GM19438 (cell line): ENCODE measurements at regions not wholly inside any gene's neighbourhood (a gene's known extent, or its start where the extent isn't known, plus 50 kb on each side); places are given as distances from the start of the nearest gene placed in this dataset.
"Not testable (repeated sequence)": the region's sequence is repeated elsewhere in the genome, so short reads cannot be mapped to it uniquely, and the experiment has no call there.

ENCODE experiments used
- ATAC-seq: cut with Tn5 transposase; IDR thresholded peaks from one replicate; pipeline ENCODE4 v1.9.1; 2021; ENCODE audit warnings: low read depth; ENCODE audit not compliant: unreplicated experiment

DNA sequence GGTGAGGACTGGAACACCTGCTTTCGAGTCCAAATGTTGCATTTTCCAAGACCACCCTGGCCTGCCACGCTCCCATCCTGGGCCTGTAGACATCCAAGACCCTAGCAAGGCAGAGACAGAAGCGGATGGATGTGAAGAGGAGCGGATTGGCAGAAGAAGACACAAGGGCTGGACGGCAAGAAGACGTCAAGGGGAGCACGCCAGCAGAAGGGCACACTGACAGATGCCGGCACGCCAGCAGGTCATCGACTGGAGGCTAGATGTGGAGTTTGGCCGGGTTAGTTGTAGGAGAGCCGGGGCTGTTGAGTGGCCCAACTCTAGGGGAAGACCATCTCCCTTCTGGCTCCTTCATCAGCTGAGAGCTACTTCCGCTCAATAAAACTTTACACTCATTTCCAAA, 251.6 kb downstream of the ZWINT start:
- ATAC-seq: no peak

DNA sequence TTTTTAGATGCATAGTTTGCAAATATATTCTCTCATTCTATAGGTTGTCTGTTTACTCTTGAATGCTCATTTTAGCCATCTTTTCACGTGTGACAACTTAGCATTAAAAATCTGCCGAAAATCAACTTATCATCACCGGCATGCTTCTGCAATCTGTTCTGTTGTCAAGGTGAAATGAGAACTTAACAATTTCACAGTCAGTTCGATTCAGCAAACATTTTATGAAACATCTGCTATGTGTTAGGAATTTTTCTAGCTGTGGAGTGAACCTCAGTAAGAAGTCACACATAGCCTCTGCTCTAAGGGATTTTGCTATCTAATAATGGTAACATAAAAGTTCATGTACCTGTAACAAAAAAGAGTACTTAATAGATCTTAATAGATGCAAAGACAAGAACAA, 256.1 kb downstream of the ZWINT start:
- no peak for ATAC-seq

DNA sequence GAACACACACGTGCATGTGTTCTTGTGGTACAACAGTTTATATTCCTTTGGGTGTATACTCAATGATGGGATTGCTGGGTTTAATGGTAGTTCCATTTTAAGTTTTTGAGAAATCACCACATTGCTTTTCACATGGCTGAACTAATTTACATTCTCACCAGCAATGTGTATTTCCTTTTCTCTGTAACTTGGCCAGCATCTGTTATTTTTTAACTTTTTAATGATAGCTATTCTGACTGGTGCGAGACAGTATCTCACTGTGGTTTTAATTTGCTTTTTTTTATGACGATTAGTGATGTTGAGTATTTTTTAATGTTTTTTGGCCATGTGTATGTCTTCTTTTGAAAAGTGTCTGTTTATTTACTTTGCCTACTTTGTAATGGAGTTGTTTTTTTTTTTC, 256.6 kb downstream of the ZWINT start:
- no peak for ATAC-seq

- ATAC-seq: no peak
Observed at GRCh38 chr10:56096226-56096517, 264.9 kb downstream of the ZWINT start.

GRCh38 chr10:56095506-56096225, 265.4 kb downstream of the ZWINT start:
- no peak for ATAC-seq

- ATAC-seq: not testable (repeated sequence)
Observed at GRCh38 chr10:56093645-56094044, 267.4 kb downstream of the ZWINT start.

DNA sequence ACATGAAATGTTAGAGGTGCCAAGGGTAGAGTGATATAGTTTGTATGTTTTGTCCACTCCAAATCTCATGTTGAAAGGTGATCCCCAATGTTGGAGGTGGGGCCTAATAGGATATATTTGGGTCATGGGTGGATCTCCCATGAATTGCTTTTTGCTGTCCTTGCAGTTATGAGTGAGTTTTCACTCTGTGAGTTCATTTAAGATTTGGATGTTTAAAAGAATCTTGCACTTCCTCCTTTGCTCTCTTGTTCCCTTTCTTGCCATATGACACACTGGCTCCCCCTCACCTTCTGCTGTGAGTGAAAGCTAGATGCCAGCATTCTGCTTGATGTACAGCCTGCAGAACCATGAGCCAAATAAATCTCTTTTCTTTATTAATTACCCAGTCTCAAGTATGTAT, 269.2 kb downstream of the ZWINT start:
- no peak for ATAC-seq

- no peak for ATAC-seq
Observed at GRCh38 chr10:56090914-56091540, 270.0 kb downstream of the ZWINT start.

DNA sequence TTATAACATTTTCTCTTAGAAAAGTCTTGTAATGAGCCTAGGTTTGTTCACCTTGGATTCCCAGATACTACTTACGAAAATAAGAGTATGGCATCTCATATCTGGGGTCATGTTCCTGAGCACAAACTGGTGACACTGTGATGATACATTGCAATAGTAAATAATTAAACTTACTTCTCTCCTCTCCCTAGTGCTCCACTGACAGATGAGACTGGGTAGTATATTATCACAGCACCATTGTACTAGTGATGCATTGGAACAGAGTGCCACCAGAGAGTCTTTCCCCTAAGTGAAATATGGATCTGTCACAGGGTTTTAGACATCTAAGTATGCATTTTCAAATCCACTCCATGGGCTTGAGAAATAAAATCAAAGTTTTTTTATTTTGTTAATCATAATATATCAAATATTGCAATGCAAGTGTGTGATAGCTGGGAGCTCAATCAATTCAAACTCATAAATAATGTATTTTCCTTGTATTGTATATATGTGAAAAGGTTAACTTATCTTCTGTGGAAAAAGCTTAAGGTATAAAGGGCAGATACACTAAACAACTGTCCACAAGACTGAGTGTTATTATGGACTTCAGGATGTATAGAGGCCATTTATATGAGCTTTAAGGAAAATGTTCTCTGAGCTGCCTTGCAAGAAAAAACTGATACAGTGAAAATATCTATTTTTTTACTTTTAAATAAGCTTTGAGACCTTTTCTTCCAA, 275.5 kb downstream of the ZWINT start:
- ATAC-seq: no peak

- no peak for ATAC-seq
Observed at GRCh38 chr10:56082169-56082568, 278.9 kb downstream of the ZWINT start.

DNA sequence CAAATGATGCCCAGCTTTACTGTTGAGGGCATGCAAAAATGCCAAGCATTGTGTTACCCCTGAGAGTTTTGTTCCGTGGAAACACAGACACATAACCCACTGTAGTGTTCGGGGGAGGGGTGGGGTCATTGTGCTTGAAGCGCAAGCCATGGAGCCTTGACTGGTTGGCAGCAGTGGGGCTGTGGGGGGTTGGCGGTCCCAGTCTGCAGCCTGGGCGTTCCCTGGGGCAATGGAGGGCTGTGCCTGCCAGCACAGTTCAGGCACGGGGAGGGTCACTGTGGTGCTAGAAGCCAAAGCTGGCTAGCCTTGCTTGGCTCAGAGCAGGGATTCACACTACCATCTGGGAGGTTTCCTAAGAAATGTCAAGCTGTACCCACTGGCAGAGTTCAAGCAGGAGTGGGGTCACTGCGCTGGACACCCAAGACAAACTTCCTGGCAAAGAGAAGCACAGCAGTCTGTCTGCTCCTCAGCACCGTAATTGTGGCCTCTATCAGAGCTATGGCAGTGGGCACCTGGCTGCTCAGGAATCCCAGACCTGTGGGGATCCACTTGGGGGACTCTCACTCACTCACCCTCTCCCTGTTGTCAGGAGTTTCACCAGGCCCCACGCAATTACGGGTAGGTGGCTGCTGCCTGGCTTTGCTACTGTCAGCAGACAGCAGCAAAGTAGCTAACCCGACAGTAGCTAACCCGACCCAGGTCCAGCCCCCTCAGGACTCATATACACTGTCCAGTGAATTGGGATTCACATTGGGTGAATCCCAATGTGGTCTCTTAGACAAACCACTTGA, 292.4 kb downstream of the ZWINT start:
- no peak for ATAC-seq

DNA sequence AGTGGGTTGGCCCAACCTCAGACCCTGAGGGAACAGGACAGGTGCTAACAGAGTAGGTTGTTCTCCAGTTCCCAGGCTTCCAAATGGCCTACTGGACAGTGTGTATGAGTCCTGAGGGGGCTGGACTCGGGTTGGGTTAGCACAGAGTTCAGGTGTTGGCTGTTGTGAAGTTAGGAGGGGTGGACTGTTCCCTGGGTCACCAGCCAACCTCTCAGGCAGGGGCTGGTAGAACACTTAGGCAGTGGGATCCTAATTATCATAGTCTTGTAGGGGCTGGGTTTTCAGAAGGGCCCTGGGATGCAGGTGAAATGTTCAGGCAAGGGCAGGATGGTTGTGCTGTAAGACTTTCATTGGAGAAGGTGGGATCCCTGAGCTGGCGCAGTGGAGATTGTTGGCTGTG, 293.0 kb downstream of the ZWINT start:
- ATAC-seq: no peak

- no peak for ATAC-seq
Observed at GRCh38 chr10:56063642-56064041, 297.4 kb downstream of the ZWINT start.

DNA sequence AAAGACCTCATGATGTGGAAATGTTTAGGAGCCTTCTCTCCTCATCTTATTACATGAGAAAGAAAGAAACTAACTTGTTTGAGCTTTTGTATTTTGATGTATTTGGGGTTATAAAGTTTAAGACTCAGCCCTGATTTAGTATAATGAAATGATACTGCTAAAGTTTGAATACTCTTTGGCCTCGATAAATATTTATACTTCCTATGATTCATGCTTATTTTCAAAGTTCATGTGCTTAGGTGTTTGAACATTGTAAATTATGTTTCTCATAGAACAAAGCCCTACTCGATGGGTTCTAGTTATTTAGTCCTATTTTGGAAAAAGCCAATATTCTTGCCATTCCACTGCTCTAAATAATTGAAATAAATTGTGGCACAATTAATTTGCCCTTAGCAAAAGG, 303.2 kb downstream of the ZWINT start:
- ATAC-seq: no peak

DNA sequence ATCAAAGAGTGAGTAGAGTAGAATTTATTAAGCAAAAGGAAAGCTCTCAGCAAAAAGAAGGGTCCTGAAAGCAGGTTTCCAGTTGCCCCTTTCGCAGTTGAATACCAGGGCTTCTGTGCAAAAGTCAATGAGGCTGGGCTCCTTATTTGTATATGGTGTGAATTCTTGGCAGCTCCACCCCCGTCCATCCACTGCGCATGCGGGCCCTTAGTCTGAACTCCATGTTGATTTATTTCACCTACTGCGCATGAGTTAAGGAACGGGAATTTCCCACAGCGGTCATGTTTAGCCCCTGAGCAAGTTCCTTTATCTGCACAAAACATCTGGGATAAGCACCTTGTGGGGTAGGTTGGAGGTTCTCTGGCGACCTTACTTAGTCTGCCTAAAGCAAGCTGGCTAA, 325.6 kb downstream of the ZWINT start:
- no peak for ATAC-seq

- no peak for ATAC-seq
Observed at GRCh38 chr10:56028298-56029132, 332.5 kb downstream of the ZWINT start.

- ATAC-seq: no peak
Observed at GRCh38 chr10:56012101-56012500, 349.0 kb downstream of the ZWINT start.

- no peak for ATAC-seq
Observed at GRCh38 chr10:56003555-56003954, 357.5 kb downstream of the ZWINT start.

GRCh38 chr10:55989188-55989587, 371.9 kb downstream of the ZWINT start:
- ATAC-seq: no peak

DNA sequence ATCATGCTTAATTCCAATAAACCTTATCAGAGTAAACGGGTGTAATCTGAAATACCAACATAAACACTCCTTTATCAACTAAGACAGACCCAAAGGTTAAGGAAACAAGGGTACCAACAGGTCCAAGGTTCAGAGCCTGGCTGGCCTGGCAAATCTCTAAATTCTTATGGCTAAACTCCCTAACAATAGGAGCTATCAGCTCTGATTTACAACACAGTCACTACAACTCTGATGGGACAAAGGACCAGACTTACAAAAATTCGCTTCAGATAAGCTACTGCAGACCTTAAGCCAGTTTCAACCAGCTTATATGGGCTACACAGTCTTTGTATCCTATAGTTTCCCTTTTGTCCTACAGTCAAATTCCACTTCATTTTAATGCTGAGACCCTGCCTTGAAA, 381.9 kb downstream of the ZWINT start:
- ATAC-seq: no peak
